ENCODE measurements at regions not wholly inside any gene's neighbourhood (a gene's known extent, or its start where the extent isn't known, plus 50 kb on each side); places are given as distances from the start of the nearest gene placed in this dataset.

GRCh38 chr17:83164490-83164889, 85.1 kb downstream of the METRNL start:
- TF ChIP-seq POLR2A (IDR thresholded peaks at IDR 0.05; ENCODE audit: low read depth, low read length) (no peak), CTCF (IDR thresholded peaks at IDR 0.05; ENCODE audit: extremely low read depth in 1 of 2, insufficient read depth in 1 of 2, low read depth in 1 of 2, low read length in 2 of 2) (no peak)
